Hematopoietic multipotent progenitor cell treated with erythropoietin and hydrocortisone succinate and interleukin-3 and kit ligand, for 6 days (in vitro differentiated cells): ENCODE measurements at regions not wholly inside any gene's neighbourhood (a gene's known extent, or its start where the extent isn't known, plus 50 kb on each side); places are given as distances from the start of the nearest gene placed in this dataset.

Source experiments
- DNase-seq: peaks from one replicate; pipeline ENCODE4 v3.0.0-alpha.2; 2015

DNA sequence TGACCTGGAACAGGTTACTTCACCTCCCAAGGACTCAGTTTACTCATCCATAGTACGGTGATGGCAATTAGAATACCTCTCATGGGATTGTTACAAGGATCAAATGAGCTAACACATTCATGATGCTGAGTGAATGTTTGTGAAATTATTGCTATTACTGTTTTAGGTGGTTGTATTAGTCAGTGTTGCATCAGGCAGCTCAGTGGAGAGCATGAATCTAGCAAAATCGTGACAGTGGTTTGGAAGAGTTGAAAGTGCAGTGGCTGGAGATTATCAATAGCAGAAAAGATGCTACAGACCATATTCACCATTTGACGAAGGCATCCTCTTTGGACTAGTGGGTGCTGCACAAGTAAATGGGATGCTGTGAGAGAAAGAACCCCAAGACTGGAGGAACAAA lies 50.4 kb upstream of the CTNNBL1 start:
- DNase-seq, result no peak

DNA sequence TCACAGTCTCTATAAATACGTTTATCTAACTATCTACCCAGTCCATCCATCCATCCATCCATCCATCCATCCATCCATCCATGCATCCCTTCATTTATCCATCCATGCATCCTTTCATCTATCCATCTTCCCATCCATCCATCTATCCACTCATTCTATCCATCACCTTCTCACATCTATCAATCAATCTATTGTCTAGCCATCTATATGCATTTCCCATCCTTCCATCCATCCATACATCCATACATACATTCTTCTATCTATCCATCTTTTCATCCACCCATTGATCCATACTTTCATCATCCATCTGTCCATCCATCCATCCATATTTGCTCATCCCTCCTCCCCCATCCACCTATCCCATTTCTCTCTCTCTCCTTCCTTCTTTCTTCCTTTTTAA lies 51.6 kb upstream of the CTNNBL1 start:
- DNase-seq, result no peak

- no peak for DNase-seq
Measured at GRCh38 chr20:37640600-37641561, 52.9 kb upstream of the CTNNBL1 start.

GRCh38 chr20:37638527-37638926 lies 55.3 kb upstream of the CTNNBL1 start:
- DNase-seq, result no peak

DNA sequence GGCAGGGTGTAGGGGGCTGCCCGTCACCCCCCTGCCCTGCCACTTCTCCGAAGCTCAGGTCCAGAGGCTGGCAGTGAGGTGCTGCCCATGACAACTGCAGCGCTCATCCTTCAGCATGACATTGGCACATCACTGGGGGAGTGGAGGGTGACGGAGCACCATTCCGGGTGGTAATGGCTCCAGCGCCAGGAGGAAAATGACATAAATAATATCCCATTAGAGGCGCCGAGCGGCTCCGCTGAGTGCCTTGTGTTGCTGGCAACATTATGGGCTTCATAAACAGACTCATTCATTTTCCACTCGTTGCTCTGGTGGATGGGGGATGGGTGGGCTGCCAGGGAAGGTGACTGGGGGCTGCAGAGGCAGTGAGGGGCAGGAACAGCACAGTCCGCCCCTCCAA lies 56.9 kb upstream of the CTNNBL1 start:
- DNase-seq, result no peak

DNA sequence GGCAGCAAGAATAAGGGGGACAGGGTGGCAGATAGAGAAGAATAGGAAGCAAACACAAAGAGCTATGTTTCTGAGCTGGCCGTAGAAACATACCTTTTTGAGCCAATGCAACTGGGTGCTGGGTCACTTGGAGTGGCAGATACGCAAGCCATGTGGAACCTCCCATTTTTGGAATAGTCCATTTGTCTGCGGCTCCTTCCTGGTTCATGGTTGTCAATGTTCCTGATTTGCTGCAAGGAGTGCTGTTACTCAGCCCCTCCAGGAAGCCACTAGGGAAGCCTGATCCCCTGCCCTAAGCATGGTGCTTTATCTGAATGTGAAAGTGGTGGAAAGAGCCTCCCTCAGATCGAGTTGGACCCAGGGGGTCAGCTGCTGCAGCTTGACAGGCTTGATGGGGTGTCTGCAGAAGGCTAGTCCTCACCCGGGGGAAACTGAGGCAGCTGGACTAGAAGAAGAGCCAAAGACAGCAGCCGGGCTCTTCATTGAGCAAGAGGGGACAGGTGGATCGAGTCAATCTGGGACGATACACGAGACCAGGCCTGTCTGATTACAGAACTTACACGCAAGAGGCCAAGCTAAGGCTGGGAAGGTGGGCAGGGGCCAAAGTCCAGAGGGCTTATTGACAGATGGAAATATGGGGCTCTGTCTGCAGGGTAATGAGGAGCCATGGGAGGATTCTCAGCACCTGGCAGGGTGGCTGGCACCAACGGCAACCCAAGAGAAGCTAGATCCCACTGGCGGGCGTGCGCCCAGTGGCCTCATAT lies 57.4 kb upstream of the CTNNBL1 start:
- DNase-seq, result no peak

DNA sequence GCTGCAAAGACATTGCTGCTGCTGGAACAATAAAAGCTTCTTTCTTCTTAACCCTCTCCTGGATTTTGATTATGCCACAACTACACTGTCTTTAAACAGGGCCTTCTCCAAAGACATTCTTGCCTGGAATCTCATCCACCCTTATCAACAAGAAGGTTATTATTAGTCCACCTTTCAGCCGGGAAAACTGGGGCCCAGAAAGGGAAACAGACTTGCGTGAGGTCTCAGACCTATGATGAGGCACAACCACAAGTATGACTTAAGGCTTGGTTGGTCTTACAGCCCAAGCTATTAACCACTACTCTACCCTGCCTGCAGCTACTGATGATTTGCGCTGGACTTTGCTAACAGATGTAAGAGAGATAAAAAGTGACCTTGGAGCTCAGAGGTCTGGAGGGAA lies 62.8 kb upstream of the CTNNBL1 start:
- DNase-seq, result no peak

- DNase-seq, result no peak
Measured at GRCh38 chr20:37630166-37630565, 63.7 kb upstream of the CTNNBL1 start.

DNA sequence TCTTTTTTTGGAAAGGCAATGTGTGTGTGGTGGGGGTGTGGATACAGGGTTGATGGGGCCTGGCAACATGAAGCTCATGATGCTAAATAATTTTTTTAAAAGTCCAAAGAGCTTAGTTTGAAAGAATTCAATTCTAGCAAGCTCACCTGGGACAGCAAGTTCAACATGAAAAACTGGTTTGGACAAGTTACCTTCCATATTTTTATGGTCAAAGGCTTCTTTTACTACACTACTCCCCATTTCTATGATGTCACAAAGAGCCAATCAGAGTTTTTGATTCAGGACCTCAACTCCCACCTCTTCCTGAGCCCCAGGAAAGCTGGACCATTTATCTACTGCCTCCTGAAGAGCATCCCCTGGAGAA lies 66.1 kb upstream of the CTNNBL1 start:
- DNase-seq, result no peak

GRCh38 chr20:37627060-37627766 lies 66.6 kb upstream of the CTNNBL1 start:
- peak; percentile 84 for DNase-seq

DNA sequence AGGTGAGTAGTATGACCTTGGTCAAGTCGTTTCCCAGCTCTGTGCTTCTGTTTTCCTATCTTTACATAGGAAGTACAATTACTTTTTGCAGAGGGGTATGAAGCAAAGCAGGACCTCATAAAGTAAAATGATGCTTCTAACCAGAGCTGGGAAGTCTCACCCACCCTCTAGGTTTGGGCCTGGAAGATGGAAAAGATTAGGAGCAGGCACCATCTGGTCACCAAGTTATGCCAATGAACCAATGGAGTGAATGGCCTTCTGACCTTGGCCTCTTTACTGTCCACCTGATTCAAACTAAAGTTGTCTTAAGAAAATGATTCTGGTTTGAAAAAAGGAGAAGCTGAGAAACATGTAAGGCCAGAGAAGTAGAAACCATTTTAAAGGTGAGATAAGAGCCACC lies 68.9 kb upstream of the CTNNBL1 start:
- no peak for DNase-seq

- DNase-seq, result peak; percentile 15
Measured at GRCh38 chr20:37622728-37623127, 71.1 kb upstream of the CTNNBL1 start.

DNA sequence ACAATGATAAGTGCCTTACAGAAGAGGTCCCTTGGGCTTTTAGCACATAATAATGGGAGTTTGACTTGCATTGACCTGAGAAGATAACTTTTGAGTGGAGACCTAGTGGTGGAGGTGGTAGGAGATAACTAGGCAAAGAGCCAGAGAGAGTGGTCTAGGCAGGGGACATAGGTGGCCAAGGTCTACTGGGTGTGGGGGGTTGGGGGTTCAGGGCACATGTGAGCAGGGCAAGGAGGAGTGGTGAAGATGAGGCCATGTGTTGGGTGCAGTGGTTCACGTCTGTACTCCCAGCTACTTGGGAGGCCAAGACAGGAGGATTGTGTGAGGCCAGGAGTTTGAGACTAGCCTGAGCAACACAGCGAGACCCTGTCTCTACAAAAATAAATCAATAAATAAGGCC lies 74.3 kb upstream of the CTNNBL1 start:
- DNase-seq, result no peak

GRCh38 chr20:37616110-37616425 lies 77.8 kb upstream of the CTNNBL1 start:
- no peak for DNase-seq

- peak; percentile 63 for DNase-seq
Measured at GRCh38 chr20:37615340-37616109, 78.3 kb upstream of the CTNNBL1 start.

GRCh38 chr20:37611852-37612251 lies 82.0 kb upstream of the CTNNBL1 start:
- DNase-seq, result no peak

DNA sequence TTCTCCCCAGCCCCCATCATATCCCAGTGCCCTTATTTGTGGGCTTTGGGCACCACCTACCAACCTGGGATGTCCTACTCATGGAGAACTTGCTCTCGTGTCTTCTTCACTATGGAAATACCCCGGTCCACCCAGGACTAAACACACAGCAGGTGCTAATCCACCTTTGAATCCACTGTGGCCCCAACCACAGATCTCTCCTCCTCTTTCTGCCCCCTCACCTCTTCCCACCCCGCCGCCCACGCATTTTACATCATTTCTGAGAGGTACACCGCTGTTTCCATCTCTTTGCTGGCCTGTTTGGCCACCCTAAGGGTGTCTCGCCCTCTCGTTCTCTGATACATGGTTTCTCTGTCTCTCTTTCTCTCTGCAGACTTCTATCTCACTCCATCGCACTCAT lies 82.5 kb upstream of the CTNNBL1 start:
- no peak for DNase-seq

DNA sequence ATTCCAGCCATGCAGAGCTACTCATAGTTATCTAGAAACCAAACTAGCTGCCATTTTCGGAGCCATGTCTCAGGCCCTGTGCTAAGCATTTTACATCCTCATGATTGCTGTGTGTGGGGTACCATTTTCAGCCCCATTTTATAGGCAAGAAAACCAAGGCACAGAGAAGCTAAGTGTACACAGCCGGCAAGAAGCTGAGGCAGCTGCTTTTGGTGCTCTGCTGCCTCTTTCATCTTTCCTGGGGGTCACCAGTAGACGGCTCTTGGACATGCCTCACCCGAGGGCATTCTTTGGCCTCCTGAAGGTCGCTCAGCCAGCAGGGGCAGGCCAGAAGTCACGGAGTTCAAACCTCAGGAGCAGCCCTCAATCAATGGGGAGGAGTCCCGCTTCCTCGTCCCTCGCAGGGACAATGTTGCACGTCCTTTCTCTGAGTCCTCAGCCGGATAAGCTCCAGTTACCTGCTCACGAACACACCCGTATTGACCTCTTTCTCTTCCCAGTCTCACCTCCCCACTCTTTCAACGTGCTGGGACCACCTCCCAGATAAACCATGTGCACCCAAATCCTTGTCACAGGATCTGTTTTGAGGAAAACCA lies 82.6 kb upstream of the BLCAP start:
- DNase-seq, result no peak

DNA sequence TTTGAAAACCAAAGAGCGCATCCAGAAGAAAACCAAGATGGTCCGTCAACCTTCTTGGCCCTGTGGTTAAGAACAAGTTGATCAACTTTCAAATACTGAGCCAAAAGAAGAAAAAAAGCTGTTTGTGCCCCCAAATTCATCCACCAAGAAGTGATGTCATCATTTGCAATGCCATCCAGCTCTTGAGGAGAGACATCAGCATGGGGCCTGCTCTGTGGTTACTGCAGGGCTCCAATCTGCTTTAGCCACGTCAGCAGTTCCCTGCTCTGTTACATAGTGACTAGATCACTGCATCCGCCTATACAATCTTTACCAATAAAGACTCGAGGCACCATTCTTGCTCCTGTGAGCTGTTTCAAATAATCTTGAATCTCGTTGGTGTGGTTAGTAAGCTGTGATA lies 75.0 kb upstream of the BLCAP start:
- DNase-seq, result no peak

DNA sequence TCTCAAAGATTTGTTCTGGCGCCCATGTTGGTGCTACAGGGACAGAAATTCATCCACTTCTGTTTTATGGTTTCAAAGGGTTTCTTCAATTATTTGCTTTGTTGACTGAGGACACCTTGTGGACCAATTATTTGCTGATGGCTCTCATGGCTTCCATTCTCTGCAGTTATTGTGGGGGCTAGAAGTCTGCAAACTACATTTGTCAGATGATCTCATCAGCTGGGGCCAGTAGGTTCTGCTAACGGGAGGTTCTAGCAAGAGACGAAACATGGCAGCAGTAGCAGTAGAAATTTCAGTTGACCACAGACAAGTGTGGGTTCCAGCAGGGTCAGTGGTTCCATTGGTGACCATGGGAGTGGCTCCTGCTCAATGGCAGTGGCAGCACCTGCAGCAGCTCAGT lies 72.8 kb upstream of the BLCAP start:
- no peak for DNase-seq

- DNase-seq, result no peak
Measured at GRCh38 chr20:37598575-37599342, 71.1 kb upstream of the BLCAP start.

- DNase-seq, result no peak
Measured at GRCh38 chr20:37598100-37598543, 70.4 kb upstream of the BLCAP start.
